ENCODE measurements at regions not wholly inside any gene's neighbourhood (a gene's known extent, or its start where the extent isn't known, plus 50 kb on each side); places are given as distances from the start of the nearest gene placed in this dataset.

DNA sequence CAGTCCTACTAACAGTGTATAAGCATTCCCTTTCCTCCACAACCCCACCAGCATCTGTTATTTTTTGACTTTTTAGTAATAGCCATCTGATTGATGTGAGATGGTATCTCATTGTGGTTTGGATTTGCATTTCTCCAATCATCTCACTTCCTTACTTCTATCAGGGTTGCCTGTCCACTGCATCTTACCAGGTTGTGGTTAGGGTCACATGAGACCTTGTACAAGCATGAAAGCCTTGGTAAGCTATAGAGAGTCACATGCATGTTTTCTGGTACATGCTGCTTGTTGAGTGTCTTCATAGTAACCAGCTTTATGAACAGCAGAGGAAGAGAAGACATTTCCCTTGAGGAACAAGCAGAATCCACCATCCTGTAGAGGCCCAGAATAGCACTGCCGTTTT lies 102.9 kb upstream of the PAX6 start:
- H3K27ac ChIP-seq: no peak overlapping the region
- H3K4me1 ChIP-seq: no peaks in the 10 kb centered on the region
- no peak overlapping the region for H3K4me3 ChIP-seq
- TF ChIP-seq, protein P1, sequence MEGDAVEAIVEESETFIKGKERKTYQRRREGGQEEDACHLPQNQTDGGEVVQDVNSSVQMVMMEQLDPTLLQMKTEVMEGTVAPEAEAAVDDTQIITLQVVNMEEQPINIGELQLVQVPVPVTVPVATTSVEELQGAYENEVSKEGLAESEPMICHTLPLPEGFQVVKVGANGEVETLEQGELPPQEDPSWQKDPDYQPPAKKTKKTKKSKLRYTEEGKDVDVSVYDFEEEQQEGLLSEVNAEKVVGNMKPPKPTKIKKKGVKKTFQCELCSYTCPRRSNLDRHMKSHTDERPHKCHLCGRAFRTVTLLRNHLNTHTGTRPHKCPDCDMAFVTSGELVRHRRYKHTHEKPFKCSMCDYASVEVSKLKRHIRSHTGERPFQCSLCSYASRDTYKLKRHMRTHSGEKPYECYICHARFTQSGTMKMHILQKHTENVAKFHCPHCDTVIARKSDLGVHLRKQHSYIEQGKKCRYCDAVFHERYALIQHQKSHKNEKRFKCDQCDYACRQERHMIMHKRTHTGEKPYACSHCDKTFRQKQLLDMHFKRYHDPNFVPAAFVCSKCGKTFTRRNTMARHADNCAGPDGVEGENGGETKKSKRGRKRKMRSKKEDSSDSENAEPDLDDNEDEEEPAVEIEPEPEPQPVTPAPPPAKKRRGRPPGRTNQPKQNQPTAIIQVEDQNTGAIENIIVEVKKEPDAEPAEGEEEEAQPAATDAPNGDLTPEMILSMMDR (IDR thresholded peaks at IDR 0.05): no peak
- TF ChIP-seq POLR2A (IDR thresholded peaks at IDR 0.05): no peak
- no peak for DNase-seq
- H3K9me3 ChIP-seq: no peaks in the 10 kb centered on the region
- H3K36me3 ChIP-seq: no peaks in the 10 kb centered on the region
- no peaks in the 10 kb centered on the region for H3K27me3 ChIP-seq

GRCh38 chr11:31912808-31913207 lies 101.7 kb upstream of the PAX6 start:
- H3K36me3 ChIP-seq: no peaks in the 10 kb centered on the region
- no peak overlapping the region for H3K27ac ChIP-seq
- DNase-seq: no peak
- TF ChIP-seq POLR2A (IDR thresholded peaks at IDR 0.05): no peak
- TF ChIP-seq, protein P1 (IDR thresholded peaks at IDR 0.05): no peak
- no peak overlapping the region for H3K4me3 ChIP-seq
- H3K4me1 ChIP-seq: no peaks in the 10 kb centered on the region
- H3K9me3 ChIP-seq: no peaks in the 10 kb centered on the region
- H3K27me3 ChIP-seq: no peaks in the 10 kb centered on the region

DNA sequence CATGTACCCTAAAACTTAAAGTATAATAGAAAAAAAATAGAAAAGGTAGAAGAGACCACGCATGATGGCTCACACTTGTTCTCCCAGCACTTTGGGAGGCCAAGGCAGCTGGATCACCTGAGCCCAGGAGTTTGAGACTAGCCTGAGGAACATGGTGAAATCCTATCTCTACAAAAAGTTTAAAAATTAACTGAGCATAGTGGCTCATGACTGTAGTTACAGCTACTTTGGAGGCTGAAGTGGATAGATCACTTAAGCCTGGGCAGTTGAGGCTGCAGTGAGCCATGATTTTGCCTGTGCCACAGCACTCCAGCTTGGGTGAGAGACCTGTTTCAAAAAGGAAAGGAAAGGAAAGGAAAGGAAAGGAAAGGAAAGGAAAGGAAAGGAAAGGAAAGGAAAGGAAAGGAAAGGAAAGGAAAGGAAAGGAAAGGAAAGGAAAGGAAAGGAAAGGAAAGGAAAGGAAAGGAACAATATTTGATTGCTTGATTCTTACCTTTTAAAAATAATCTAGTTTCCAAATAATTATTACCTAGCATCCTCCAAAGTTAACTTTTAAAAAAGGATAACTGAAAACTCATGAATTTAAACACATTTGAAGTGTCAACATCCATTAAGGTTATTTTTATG lies 99.9 kb upstream of the PAX6 start:
- Histone ChIP-seq H3K27ac (no peak overlapping the region), H3K9me3 (no peaks in the 10 kb centered on the region), H3K4me3 (no peak overlapping the region), H3K4me1 (no peaks in the 10 kb centered on the region), H3K36me3 (no peaks in the 10 kb centered on the region), H3K27me3 (no peaks in the 10 kb centered on the region)
- TF ChIP-seq, protein P1 (IDR thresholded peaks at IDR 0.05): no peak
- TF ChIP-seq POLR2A (IDR thresholded peaks at IDR 0.05): no peak
- DNase-seq: no peak

DNA sequence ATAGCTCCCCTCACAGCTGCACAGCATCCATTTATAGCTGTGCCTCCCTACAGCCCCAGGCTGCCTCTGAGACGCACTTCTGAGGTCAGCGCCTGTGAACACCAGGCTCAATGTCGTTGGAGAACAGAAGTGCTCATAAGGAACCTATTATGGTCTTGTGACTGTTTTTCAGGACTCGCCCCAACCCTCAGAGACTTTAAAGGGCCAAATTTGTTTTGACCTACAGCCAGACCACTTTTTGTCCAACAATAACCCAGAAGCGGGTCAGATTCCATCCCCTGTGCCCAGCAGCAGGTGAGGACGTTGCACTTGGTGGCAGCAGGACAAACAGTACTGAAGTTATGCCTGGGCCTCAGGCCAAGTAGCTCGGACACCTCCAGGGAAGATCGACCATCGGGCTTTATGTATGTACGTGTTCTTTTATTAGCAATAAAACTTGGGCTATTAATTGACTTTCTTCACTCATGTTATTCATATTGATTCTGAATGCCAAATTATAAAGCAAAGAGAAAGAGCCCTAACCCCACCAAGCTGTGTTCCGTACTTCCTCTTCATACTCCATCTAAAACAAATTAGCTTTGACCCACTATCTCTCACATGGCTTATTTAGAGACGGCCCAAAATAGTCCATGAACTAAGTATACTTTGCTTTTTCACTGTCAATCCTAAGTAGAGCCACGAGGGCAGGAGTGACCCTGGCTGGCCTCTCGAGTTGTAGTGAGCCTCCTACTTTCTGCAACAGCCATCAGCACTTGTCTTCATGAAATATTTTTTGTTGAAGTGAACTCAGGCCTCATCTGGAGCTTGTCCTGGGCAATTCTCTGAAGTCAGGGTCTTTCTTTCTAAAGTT lies 92.3 kb upstream of the PAX6 start:
- no peak for DNase-seq
- H3K4me1 ChIP-seq: no peaks in the 10 kb centered on the region
- no peak overlapping the region for H3K27ac ChIP-seq
- no peak overlapping the region for H3K4me3 ChIP-seq
- TF ChIP-seq POLR2A (IDR thresholded peaks at IDR 0.05): no peak
- TF ChIP-seq, protein P1 (IDR thresholded peaks at IDR 0.05): no peak
- H3K9me3 ChIP-seq: no peaks in the 10 kb centered on the region
- no peaks in the 10 kb centered on the region for H3K36me3 ChIP-seq
- no peaks in the 10 kb centered on the region for H3K27me3 ChIP-seq

GRCh38 chr11:31902706-31903105 lies 91.6 kb upstream of the PAX6 start:
- Histone ChIP-seq H3K27me3 (no peaks in the 10 kb centered on the region), H3K36me3 (no peaks in the 10 kb centered on the region), H3K4me3 (no peak overlapping the region)

More at GRCh38 chr11:31902706-31903105, 91.6 kb upstream of the PAX6 start:
- TF ChIP-seq POLR2A (IDR thresholded peaks at IDR 0.05): no peak
- TF ChIP-seq, protein P1 (IDR thresholded peaks at IDR 0.05): no peak
- Histone ChIP-seq H3K27ac (no peak overlapping the region), H3K4me1 (no peaks in the 10 kb centered on the region), H3K9me3 (no peaks in the 10 kb centered on the region)
- no peak for DNase-seq

Measured in Peyer's patch (tissue), 4 donors.